Dermis blood vessel endothelial cell (primary cell): ENCODE measurements at regions not wholly inside any gene's neighbourhood (a gene's known extent, or its start where the extent isn't known, plus 50 kb on each side); places are given as distances from the start of the nearest gene placed in this dataset.

Experiments used
- DNase-seq: peaks from one replicate; pipeline ENCODE4 v3.0.0; 2010

DNA sequence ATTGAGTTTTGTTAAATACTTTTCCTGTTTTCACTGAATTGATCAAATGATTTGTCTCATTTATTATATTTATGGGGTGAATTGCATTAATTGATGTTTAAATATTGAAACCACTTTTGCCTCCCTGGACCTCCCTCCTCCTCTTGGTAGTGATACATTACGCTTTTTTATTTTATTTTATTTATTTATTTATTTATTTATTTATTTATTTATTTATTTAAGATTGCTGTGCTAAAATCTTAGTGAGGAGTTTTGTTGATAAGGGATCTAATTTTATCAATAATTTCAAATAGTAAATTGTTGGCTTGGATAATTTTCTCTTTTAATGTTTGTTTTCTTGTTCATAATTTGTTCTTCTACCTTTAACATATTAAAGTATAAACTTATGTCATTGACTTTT, 1281.0 kb upstream of the NXPH2 start:
- DNase-seq = no peak

GRCh38 chr2:140057928-140058327, 1277.7 kb upstream of the NXPH2 start:
- no peak for DNase-seq

GRCh38 chr2:140041811-140042210, 1261.6 kb upstream of the NXPH2 start:
- DNase-seq = no peak

GRCh38 chr2:140041239-140041638, 1261.0 kb upstream of the NXPH2 start:
- no peak for DNase-seq

DNA sequence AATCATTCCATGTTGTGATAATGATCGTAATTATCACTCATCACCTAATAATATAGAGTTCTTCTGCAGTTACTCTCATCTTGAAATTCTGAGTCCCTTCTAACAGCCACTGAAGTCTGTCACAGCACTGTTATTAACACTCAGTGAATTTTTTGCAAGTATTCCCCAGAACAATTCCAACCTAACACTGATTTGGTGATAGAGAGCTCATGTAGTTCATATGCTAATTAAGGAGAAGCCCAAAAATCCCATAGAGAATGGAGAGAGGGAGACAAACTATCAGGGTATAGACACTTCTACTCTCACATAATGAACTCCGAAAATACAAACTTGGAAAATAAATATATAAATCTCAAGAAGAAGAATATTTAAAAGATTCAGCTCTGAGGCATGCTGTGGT, 1253.4 kb upstream of the NXPH2 start:
- no peak for DNase-seq

- DNase-seq = no peak
Measured at GRCh38 chr2:140027966-140028365, 1247.8 kb upstream of the NXPH2 start.

- no peak for DNase-seq
Measured at GRCh38 chr2:140027320-140027719, 1247.1 kb upstream of the NXPH2 start.

DNA sequence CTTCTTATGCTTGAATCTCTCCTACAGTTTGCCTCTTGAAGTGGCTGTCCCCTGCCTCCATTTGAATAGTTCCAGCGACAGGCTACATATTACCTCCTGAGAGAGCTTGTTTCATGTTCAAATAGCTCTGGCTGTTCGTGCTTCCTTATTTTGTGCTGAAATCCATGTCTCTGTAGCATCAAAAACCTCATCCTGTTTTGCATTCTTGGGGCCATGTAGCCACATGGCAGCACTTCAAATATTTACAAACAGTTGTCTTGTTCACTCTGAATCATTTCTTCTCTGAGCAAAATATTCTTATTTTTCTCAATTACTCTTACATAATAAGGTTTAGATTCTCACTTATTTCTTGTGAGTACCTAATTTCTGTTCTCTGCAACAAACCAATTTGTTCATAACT, 1243.1 kb upstream of the NXPH2 start:
- no peak for DNase-seq

DNA sequence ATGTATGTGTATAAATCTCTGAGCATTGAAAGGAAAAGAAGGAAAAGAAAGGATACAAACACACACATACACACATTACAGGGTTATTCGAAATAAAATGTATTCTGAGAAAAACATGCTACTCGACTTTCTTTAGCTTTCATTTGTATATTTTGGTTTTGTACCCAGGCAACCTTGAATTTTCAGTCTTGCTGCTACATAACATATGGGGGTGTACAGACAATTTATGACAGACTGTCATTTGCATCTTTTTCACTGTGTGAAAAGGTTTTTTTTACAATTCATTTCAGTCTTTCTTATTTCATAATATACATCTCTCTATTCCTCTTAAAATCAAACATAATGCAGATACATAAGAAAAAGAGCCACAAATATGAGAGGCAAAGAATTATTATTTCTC, 1238.4 kb upstream of the NXPH2 start:
- no peak for DNase-seq

- no peak for DNase-seq
Measured at GRCh38 chr2:140014204-140014546, 1234.0 kb upstream of the NXPH2 start.

DNA sequence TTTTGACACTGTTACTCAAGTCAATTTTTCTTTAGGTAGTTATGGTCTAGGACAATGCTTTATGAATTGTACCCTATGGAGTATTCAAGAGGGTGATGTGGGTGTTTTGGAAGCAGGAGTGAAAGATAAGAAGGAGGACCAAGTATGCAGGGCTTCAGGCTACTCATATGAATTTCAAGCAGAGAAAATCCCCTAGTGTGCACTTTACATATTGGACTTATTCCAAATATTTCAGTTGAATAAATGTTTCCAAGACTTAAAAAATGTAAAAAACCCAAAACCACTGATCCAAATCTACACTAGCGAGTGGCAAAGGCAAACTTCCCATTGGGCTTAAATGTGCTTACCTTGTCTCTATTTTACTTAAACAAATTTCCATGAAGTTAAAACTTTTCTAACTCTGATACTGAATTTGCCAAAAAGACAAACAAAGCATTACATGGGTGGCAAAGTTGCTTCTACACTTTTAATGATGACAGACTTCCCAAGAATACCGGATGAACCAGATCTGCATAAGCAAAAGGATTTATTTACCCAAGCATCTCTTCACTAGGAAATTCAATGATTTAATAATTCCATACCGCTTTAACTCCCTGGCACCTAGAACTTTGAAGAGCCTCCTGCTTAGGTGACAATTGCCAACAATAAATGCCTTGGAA, 1233.5 kb upstream of the NXPH2 start:
- no peak for DNase-seq

DNA sequence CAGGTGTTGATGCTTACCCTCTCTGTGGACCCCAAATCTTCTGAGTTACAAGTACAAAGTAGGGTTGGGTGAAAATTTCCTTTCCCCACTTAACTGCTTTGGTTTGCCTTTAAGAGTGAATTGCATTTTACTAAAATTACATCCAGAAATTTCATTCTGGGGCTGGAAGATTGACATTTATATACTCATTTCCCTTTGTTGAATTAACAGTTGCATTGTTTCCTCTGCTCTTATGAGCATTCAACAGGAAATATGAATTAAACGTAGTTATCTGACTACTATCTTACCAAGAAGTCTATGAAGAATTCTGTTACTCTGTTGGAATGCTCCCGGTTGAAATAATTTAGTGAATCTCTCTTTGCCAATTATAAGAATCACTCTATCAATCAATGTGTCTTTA, 1231.1 kb upstream of the NXPH2 start:
- no peak for DNase-seq

- DNase-seq = no peak
Measured at GRCh38 chr2:140002110-140002509, 1221.9 kb upstream of the NXPH2 start.

DNA sequence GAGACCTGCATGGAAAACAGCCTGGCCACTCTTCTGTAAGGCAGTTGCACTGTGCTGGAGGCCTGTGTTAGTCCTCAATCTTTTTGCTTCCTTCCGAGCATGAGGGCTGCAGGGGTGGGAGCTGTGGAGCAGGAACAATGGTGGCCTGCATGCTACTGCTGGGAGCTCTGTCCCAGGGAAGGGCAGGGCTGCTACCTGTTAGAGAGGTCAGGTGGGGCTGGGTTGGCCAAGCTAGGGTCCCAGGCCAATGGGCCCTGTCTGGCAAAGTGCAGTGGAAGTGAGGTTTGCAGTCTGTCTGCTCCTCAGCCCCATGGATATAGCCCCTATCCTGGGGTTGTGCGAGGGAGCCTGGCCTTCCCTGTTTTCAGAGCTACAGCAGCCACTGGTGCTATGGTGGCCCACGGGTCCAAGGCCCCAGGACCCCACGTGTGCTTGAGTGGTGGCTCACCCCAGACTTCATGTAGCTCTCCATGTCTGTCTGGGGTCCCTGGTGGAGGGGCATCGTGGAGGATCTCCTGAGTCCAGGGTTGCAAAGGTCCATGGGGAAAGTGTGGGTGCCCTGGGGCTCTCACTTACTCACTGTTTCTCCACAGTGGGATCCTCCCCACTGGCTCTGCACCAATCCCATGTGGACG, 1212.6 kb upstream of the NXPH2 start:
- no peak for DNase-seq

- DNase-seq = no peak
Measured at GRCh38 chr2:139992078-139992477, 1211.9 kb upstream of the NXPH2 start.

GRCh38 chr2:139990646-139991335, 1210.6 kb upstream of the NXPH2 start:
- DNase-seq = no peak

GRCh38 chr2:139969323-139969722, 1189.1 kb upstream of the NXPH2 start:
- no peak for DNase-seq

DNA sequence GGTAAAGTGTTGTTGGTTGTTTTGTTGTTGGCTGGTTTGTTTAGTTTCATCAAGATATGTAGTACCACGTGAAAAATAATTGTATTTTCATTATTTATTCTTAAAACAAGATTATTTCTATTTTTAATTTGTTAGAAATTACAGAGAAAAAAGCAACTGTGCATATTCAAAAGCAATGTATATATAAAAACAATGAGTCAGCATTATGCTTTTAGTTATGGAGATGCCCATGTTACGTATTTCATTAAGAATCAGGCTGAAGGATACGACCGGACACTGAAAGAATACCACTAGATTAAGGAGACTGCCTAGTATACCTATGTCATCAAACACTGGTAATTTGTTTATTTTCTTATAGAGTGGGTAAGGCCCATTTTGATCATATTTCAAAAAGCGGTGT, 1188.4 kb upstream of the NXPH2 start:
- no peak for DNase-seq

DNA sequence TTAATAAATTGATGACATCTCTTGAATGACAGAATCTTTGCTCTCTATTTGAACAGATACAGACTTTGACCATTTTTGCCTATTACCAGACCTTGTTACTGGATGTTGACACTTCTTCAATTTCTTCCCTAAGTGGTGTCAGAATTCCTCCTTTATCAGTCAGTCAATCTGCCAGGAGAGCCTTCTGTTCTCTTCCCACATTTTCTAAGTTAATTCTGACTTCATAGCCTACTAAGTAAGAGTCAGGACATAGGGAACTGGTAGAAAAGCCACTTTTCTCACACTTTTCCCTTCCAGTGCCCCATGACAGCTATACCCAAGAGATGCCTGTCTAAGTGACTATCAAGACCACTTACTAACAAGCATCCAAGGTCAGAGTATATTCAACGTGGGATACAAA, 1187.5 kb upstream of the NXPH2 start:
- no peak for DNase-seq

- no peak for DNase-seq
Measured at GRCh38 chr2:139964721-139965440, 1184.7 kb upstream of the NXPH2 start.

DNA sequence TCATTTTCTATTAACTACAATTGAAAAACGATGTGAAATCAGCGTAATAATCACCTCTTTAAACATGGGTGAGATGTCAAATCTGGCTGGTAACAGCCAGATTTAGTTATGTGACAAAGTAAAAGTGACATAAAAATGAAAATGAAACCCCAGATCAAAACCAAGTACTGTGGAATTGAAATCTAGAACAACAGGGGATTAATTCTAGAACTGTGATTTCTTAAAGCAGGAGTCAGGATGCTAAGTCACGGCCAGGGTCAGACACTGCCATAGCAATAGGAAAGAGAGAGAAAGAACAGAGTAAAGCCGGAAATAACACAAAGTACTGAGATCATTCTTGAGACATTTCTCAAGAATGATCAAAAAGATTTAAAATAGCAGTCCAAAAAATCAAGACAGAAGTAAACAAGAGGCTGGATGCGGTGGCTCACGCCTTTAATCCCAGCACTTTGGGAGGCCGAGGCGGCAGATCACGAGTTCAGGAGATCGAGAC, 1183.7 kb upstream of the NXPH2 start:
- peak; percentile 17 for DNase-seq

GRCh38 chr2:139949242-139949972, 1169.2 kb upstream of the NXPH2 start:
- DNase-seq = no peak

- DNase-seq = no peak
Measured at GRCh38 chr2:139946690-139947089, 1166.5 kb upstream of the NXPH2 start.
